LNCaP clone FGC (cell line): ENCODE measurements at regions not wholly inside any gene's neighbourhood (a gene's known extent, or its start where the extent isn't known, plus 50 kb on each side); places are given as distances from the start of the nearest gene placed in this dataset.

ENCODE experiments used
- DNase-seq: peaks from one replicate; pipeline ENCODE4 v3.0.0-alpha.2; 2011; ENCODE audit warnings: low read depth
- H3K4me3 ChIP-seq: 2 replicates; pipeline ENCODE4 v1.5.1; 2011; ENCODE audit warnings: mild to moderate bottlenecking, low read depth, low read length, control low read depth
- TF ChIP-seq, protein P1 (sequence below): IDR thresholded peaks from 2 replicates; pipeline ENCODE4 v1.5.1; 2012; ENCODE audit warnings: mild to moderate bottlenecking; ENCODE audit not compliant: control insufficient read depth, insufficient read depth; ENCODE audit errors: extremely low read depth

DNA sequence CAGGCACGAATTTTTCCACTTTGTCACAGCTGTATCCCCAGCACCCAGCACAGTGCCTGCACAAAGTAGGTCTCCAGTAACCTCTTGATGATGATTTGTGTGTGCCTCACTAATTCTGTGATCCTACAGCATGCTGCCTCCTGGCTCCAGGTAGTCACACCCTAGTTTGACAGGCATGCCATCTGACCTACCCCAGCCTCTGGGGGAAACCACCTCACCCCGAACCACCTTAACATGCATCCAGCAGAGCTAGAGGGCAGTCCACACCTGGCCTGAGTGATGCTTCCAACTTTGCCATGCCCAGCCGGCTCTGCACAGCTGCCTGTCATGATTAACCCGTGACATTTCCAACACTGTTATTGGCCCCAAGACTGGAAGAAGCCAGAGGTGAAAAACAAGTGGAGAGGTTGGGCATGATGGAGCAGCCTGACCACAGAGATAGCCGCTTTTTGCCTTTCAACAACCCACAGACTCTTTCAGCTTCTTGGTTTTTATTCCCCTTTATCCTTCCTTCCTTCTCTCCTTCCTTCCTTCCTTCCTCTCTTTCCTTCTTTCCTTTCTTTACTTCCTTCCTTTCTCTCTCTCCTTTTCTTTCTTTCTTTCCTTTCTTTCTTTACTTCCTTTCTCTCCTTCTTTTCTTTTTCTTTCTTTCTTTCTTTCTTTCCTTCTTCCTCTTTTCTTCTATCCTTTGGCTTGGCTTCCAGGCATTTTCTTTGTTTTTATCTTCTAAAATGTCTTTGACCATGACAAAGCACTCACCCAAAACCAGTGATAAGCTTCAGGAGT, 294.4 kb upstream of the SIX2 start:
- TF ChIP-seq, protein P1, sequence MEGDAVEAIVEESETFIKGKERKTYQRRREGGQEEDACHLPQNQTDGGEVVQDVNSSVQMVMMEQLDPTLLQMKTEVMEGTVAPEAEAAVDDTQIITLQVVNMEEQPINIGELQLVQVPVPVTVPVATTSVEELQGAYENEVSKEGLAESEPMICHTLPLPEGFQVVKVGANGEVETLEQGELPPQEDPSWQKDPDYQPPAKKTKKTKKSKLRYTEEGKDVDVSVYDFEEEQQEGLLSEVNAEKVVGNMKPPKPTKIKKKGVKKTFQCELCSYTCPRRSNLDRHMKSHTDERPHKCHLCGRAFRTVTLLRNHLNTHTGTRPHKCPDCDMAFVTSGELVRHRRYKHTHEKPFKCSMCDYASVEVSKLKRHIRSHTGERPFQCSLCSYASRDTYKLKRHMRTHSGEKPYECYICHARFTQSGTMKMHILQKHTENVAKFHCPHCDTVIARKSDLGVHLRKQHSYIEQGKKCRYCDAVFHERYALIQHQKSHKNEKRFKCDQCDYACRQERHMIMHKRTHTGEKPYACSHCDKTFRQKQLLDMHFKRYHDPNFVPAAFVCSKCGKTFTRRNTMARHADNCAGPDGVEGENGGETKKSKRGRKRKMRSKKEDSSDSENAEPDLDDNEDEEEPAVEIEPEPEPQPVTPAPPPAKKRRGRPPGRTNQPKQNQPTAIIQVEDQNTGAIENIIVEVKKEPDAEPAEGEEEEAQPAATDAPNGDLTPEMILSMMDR: no peak
- no peak overlapping the region for H3K4me3 ChIP-seq
- no peak for DNase-seq

DNA sequence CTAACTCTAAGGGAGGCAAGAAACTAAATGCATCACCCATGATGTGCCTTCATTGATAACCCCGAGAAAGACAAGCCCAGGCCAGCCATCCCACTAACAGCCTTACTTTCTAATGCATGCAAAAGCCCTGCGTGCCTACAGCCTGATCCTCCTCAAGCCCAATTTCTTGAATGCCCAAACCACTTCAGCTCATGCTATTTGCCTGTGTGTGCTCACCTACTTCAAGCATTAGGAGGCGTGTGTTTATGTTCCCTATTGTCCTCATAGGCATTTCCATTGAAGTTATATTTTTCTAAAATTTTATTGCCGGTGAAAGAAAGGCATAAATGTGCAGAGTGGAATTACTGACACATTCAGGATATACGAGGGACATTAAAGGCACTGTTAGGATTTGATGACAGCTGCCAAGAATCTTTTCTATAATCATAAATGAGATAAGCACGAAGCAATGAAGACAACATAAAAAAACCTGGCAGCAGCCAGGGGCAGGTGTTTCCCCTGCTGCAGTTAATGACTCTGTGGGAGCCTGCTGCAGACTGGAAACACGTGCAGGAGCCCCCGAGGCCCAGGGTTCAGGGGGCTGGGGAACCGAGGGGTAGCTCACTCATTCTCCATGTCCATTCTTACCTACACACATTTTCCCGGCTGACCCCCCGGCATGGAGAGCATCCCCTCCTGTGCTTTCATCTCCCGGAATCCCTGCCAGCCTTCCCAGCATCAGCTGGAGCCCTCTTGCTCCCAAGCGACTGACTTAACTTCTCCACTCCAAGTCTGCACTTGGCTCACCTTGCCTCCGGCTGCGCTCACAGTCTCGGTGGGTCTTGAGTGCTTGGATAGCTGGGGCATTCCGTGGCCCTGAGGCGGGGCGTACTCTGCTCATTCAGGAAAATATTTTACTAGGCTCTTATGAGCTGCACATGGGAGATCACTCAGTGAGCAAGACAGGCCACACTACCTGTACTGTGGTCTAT, 292.3 kb upstream of the SIX2 start:
- TF ChIP-seq, protein P1: no peak
- H3K4me3 ChIP-seq: no peak overlapping the region
- DNase-seq: peak; percentile 23

- TF ChIP-seq, protein P1: no peak
- H3K4me3 ChIP-seq: no peak overlapping the region
- no peak for DNase-seq
Observed at GRCh38 chr2:45300026-45300750, 290.9 kb upstream of the SIX2 start.

- H3K4me3 ChIP-seq: no peak overlapping the region
- no peak for DNase-seq
- TF ChIP-seq, protein P1: no peak
Observed at GRCh38 chr2:45299361-45299760, 290.1 kb upstream of the SIX2 start.

GRCh38 chr2:45293182-45293581, 283.9 kb upstream of the SIX2 start:
- no peak overlapping the region for H3K4me3 ChIP-seq
- TF ChIP-seq, protein P1: no peak
- peak; percentile 30 for DNase-seq

GRCh38 chr2:45291296-45291701, 282.0 kb upstream of the SIX2 start:
- DNase-seq: no peak

More at GRCh38 chr2:45291296-45291701, 282.0 kb upstream of the SIX2 start:
- TF ChIP-seq, protein P1: no peak
- no peak overlapping the region for H3K4me3 ChIP-seq
